Activated CD4-positive, alpha-beta T cell treated with anti-CD3 and anti-CD28 coated beads, Interleukin-2, amount 10 ng/mL, durations not matched to agents 7 days and 5 days (primary cell): ENCODE measurements at regions not wholly inside any gene's neighbourhood (a gene's known extent, or its start where the extent isn't known, plus 50 kb on each side); places are given as distances from the start of the nearest gene placed in this dataset.
"Not testable (repeated sequence)": the region's sequence is repeated elsewhere in the genome, so short reads cannot be mapped to it uniquely, and the experiment has no call there.

Experiments
- CTCF ChIA-PET: fragments of 350-600 bp; sonication (Branson Sonifier 250); formaldehyde crosslinking; loops from one replicate; lab custom pipeline; 2021; ENCODE audit warnings: antibody characterized with exemption; lab: Charles Lee
- POLR2A ChIA-PET: fragments of 350-600 bp; sonication (Branson Sonifier 250); formaldehyde crosslinking; loops from one replicate; lab custom pipeline; 2021; ENCODE audit warnings: antibody characterized with exemption; lab: Charles Lee
- DNase-seq: peaks from one replicate; pipeline ENCODE4 v3.0.0-alpha.2; 2020
- H3K27ac Mint-ChIP-seq: one replicate; pipeline ENCODE4 v1.8.0; 2021; ENCODE audit warnings: mild to moderate bottlenecking, moderate library complexity, mixed read lengths
- H3K27me3 Mint-ChIP-seq: one replicate; pipeline ENCODE4 v1.8.0; 2021; ENCODE audit warnings: mixed read lengths
- H3K36me3 Mint-ChIP-seq: one replicate; pipeline ENCODE4 v1.8.0; 2021; ENCODE audit warnings: low read depth, mixed read lengths
- H3K4me1 Mint-ChIP-seq: one replicate; pipeline ENCODE4 v1.8.0; 2021; ENCODE audit warnings: mixed read lengths
- H3K4me3 Mint-ChIP-seq: one replicate; pipeline ENCODE4 v1.8.0; 2021; ENCODE audit warnings: mild to moderate bottlenecking, moderate library complexity, mixed read lengths
- H3K9me3 Mint-ChIP-seq: one replicate; pipeline ENCODE4 v1.8.0; 2021; ENCODE audit warnings: mixed read lengths

DNA sequence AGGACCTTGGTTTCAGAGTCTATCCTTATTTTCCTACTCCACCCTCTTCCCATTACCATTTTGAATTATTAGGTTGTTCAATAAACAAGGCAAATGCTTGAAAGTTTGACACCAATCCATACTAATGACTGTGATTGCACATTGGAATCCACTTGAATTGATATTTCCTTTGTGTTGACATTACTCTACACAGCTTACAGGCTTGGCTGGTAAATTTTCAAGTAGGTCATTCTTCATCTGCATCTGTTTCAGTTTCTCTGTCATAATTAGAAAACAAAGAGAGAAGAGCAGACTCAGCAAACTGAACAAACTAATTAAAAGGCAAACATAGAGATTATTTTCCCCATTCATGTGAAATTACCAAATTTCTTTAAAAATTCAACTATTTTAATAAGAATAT, 732.9 kb upstream of the BCHE start:
- CTCF ChIA-PET = no interaction called here
- POLR2A ChIA-PET = no interaction called here
- Mint-ChIP-seq H3K27ac (no peak overlapping the region), H3K4me3 (no peak overlapping the region), H3K4me1 (no peaks in the 10 kb centered on the region), H3K36me3 (no peaks in the 10 kb centered on the region), H3K27me3 (no peaks in the 10 kb centered on the region), H3K9me3 (peaks cover 4% of the 10 kb centered on the region)
- DNase-seq = no peak

- H3K27me3 Mint-ChIP-seq = no peaks in the 10 kb centered on the region
- CTCF ChIA-PET = no interaction called here
- POLR2A ChIA-PET = no interaction called here
- H3K36me3 Mint-ChIP-seq = no peaks in the 10 kb centered on the region
- peaks cover 4% of the 10 kb centered on the region for H3K9me3 Mint-ChIP-seq
- no peak overlapping the region for H3K4me3 Mint-ChIP-seq
- H3K4me1 Mint-ChIP-seq = no peaks in the 10 kb centered on the region
- no peak for DNase-seq
- no peak overlapping the region for H3K27ac Mint-ChIP-seq
These were observed 732.4 kb upstream of the BCHE start for GRCh38 chr3:166569589-166569988.

GRCh38 chr3:166560253-166560652, 723.0 kb upstream of the BCHE start:
- CTCF ChIA-PET = no interaction called here
- H3K36me3 Mint-ChIP-seq = no peaks in the 10 kb centered on the region

GRCh38 chr3:166556955-166557354, 719.7 kb upstream of the BCHE start:
- DNase-seq = no peak
- no peaks in the 10 kb centered on the region for H3K36me3 Mint-ChIP-seq
- H3K4me3 Mint-ChIP-seq = no peak overlapping the region
- H3K27me3 Mint-ChIP-seq = no peaks in the 10 kb centered on the region
- CTCF ChIA-PET = no interaction called here
- no peak overlapping the region for H3K27ac Mint-ChIP-seq
- peaks cover 22% of the 10 kb centered on the region for H3K9me3 Mint-ChIP-seq
- POLR2A ChIA-PET = no interaction called here
- H3K4me1 Mint-ChIP-seq = no peaks in the 10 kb centered on the region

More at GRCh38 chr3:166560253-166560652, 723.0 kb upstream of the BCHE start:
- Mint-ChIP-seq H3K4me3 (no peak overlapping the region), H3K9me3 (peaks cover 22% of the 10 kb centered on the region), H3K27me3 (no peaks in the 10 kb centered on the region), H3K27ac (no peak overlapping the region), H3K4me1 (no peaks in the 10 kb centered on the region)
- POLR2A ChIA-PET = no interaction called here
- DNase-seq = no peak

- H3K9me3 Mint-ChIP-seq = peaks cover 12% of the 10 kb centered on the region
- H3K36me3 Mint-ChIP-seq = no peaks in the 10 kb centered on the region
- no peaks in the 10 kb centered on the region for H3K4me1 Mint-ChIP-seq
- no peak for DNase-seq
- no peak overlapping the region for H3K4me3 Mint-ChIP-seq
- ChIA-PET POLR2A (no interaction called here), CTCF (no interaction called here)
- H3K27ac Mint-ChIP-seq = no peak overlapping the region
- no peaks in the 10 kb centered on the region for H3K27me3 Mint-ChIP-seq
These were observed 716.8 kb upstream of the BCHE start for GRCh38 chr3:166554023-166554422.

DNA sequence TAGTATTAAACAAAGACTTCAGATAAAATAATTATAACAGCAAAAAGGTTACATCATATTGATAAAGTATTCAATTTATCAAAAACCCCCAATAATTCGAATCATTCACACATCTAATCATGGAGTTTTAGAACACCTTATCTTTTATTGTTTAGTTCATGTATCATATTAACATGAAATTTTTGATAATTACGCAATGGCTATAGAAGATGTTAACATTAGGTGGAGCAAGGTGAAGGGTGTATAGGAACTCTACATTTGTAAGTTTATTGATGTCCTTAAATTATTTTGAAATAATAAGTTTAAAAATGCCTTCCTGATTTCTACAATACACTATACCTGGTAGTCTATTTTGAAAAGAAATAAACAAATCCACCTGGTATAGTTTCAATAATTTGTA, 696.5 kb upstream of the BCHE start:
- no peak for DNase-seq
- Mint-ChIP-seq H3K4me1 (no peaks in the 10 kb centered on the region), H3K27me3 (no peaks in the 10 kb centered on the region), H3K4me3 (no peak overlapping the region), H3K9me3 (peaks cover 24% of the 10 kb centered on the region), H3K27ac (no peak overlapping the region), H3K36me3 (no peaks in the 10 kb centered on the region)
- ChIA-PET POLR2A (no interaction called here), CTCF (no interaction called here)

DNA sequence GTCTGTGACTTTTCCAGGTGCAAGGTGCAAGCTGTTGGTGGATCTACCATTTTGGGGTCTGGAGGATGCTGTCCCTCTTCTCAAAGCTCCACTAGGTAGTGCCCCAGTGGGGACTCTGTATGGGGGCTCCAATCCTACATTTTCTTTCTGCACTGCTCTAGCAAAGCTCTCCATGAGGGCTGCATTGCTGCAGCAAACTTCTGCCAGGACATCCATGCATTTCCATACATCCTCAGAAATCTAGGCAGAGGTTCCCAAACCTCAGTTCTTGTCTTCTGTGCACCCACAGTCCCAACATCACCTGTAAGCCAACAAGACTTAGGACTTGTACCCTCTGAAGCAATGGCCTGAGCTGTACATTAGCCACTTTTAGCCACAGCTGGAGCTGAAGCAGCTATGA, 694.5 kb upstream of the BCHE start:
- H3K4me3 Mint-ChIP-seq = no peak overlapping the region
- no peaks in the 10 kb centered on the region for H3K36me3 Mint-ChIP-seq
- H3K4me1 Mint-ChIP-seq = no peaks in the 10 kb centered on the region
- H3K27ac Mint-ChIP-seq = no peak overlapping the region
- peaks cover 21% of the 10 kb centered on the region for H3K9me3 Mint-ChIP-seq
- ChIA-PET POLR2A (no interaction called here), CTCF (no interaction called here)
- no peaks in the 10 kb centered on the region for H3K27me3 Mint-ChIP-seq
- DNase-seq = no peak

GRCh38 chr3:166527325-166527724, 690.1 kb upstream of the BCHE start:
- H3K27me3 Mint-ChIP-seq = no peaks in the 10 kb centered on the region
- H3K4me3 Mint-ChIP-seq = no peak overlapping the region
- ChIA-PET CTCF (no interaction called here), POLR2A (no interaction called here)
- no peak for DNase-seq
- no peak overlapping the region for H3K27ac Mint-ChIP-seq
- H3K36me3 Mint-ChIP-seq = no peaks in the 10 kb centered on the region
- H3K4me1 Mint-ChIP-seq = no peaks in the 10 kb centered on the region
- peaks cover 12% of the 10 kb centered on the region for H3K9me3 Mint-ChIP-seq

DNA sequence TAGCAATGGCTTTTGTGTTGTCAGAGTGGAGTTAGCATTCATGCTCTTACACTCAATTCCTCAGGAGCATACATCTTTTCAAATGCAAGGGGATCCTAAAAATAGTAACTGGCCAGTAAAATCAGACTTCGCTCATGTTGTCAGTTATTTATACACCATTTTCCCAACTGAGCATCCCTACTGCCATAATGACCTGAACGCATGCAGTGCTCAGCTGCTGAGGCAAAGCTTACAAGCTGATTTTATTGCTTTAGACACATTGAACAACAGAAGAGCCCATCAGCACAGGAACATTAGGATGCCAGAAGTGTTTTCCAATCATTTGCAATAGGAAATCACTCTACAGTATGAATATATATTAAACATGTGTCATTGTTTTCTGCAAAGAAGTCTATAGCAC, 689.7 kb upstream of the BCHE start:
- H3K27ac Mint-ChIP-seq = no peak overlapping the region
- ChIA-PET POLR2A (no interaction called here), CTCF (no interaction called here)
- no peak for DNase-seq
- H3K27me3 Mint-ChIP-seq = no peaks in the 10 kb centered on the region
- H3K4me1 Mint-ChIP-seq = no peaks in the 10 kb centered on the region
- no peaks in the 10 kb centered on the region for H3K36me3 Mint-ChIP-seq
- H3K4me3 Mint-ChIP-seq = no peak overlapping the region
- H3K9me3 Mint-ChIP-seq = peaks cover 11% of the 10 kb centered on the region

DNA sequence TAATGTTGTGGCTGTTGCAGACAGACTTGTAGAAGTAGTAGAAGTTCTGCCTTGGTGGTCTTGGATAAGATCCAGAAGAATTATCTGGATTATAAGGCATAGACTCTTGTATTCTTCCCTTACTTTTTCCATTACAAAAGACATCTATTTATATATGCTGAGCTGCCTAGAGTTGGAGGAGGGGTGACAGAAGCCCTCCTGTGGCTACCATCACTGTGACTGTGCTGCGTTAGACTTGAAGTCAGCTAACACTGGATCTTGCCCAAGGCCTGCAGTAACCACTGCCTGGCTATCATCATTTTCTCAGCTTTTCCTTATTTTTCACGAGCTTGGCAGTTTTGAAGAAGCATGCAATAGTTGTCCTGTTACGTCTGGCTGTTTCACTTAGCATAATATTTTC, 684.8 kb upstream of the BCHE start:
- Mint-ChIP-seq H3K27ac (no peak overlapping the region), H3K27me3 (no peaks in the 10 kb centered on the region), H3K9me3 (peaks cover 13% of the 10 kb centered on the region), H3K36me3 (no peaks in the 10 kb centered on the region), H3K4me1 (no peaks in the 10 kb centered on the region), H3K4me3 (no peak overlapping the region)
- ChIA-PET CTCF (no interaction called here), POLR2A (no interaction called here)
- no peak for DNase-seq

DNA sequence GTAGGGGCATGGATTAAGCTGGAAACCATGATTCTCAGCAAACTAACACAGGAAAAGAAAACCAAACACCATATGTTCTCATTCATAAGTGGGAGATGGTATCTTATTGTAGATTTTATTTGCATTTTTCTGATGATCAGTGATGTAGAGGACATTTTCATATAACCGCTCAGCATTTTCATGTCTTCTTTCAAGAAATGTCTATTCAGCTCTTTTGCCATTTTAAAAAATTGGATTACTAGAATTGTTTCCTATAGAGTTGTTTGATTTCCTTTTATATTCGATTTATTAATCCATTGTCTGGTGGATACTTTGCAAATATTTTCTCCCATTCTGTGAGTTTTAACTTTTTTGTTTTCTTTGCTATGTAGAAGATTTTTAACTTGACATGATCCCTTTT, 682.2 kb upstream of the BCHE start:
- no peak overlapping the region for H3K4me3 Mint-ChIP-seq
- no peaks in the 10 kb centered on the region for H3K4me1 Mint-ChIP-seq
- ChIA-PET POLR2A (no interaction called here), CTCF (no interaction called here)
- no peak overlapping the region for H3K27ac Mint-ChIP-seq
- H3K9me3 Mint-ChIP-seq = peaks cover 19% of the 10 kb centered on the region
- H3K36me3 Mint-ChIP-seq = no peaks in the 10 kb centered on the region
- H3K27me3 Mint-ChIP-seq = no peaks in the 10 kb centered on the region
- DNase-seq = no peak

- H3K4me3 Mint-ChIP-seq = no peak overlapping the region
- no peak for DNase-seq
- ChIA-PET CTCF (no interaction called here), POLR2A (no interaction called here)
- H3K9me3 Mint-ChIP-seq = peaks cover 20% of the 10 kb centered on the region
- no peaks in the 10 kb centered on the region for H3K36me3 Mint-ChIP-seq
- H3K27ac Mint-ChIP-seq = no peak overlapping the region
- no peaks in the 10 kb centered on the region for H3K27me3 Mint-ChIP-seq
- H3K4me1 Mint-ChIP-seq = no peaks in the 10 kb centered on the region
These were observed 680.8 kb upstream of the BCHE start for GRCh38 chr3:166518040-166518439.

DNA sequence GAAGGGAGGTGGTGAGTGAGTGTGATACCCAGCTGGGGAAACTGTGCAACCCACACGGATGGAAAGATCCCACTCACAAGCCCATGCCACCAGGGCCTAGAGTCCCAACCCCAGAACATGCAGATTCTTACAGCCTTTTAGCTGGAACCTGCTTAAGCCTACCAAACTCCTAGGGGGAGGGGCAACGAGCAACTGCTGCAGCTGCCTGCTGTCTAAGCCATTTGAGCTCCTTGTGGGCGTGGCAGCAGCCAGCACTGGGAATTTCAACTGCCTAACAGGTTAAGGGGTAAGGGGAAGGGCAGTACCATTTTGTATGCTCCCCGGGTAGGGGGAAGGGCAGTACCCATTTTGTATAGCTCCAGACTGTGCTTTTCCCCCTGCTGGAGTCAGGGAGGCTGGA, 673.2 kb upstream of the BCHE start:
- Mint-ChIP-seq H3K36me3 (no peaks in the 10 kb centered on the region), H3K4me3 (no peak overlapping the region), H3K4me1 (no peaks in the 10 kb centered on the region), H3K9me3 (peaks cover 23% of the 10 kb centered on the region), H3K27me3 (no peaks in the 10 kb centered on the region), H3K27ac (no peak overlapping the region)
- DNase-seq = no peak
- ChIA-PET CTCF (no interaction called here), POLR2A (no interaction called here)

GRCh38 chr3:166500420-166500819, 663.2 kb upstream of the BCHE start:
- CTCF ChIA-PET, POLR2A ChIA-PET, H3K36me3 Mint-ChIP-seq, H3K4me3 Mint-ChIP-seq, H3K4me1 Mint-ChIP-seq, H3K27ac Mint-ChIP-seq, H3K27me3 Mint-ChIP-seq, DNase-seq: not testable (repeated sequence)
- peaks cover 18% of the 10 kb centered on the region for H3K9me3 Mint-ChIP-seq
